HCT116 (cell line): ENCODE measurements at regions not wholly inside any gene's neighbourhood (a gene's known extent, or its start where the extent isn't known, plus 50 kb on each side); places are given as distances from the start of the nearest gene placed in this dataset.

Source experiments
- ATAC-seq: fragments of 200-7000 bp; cut with Tn5 transposase; 2 replicates; pipeline ENCODE4 v1.9.1; 2020; ENCODE audit warnings: mild to moderate bottlenecking, moderate library complexity
- BruUV-seq: library from RNA; stranded (reverse); fragments of 400-500 nt; replicated peaks from 2 replicates; lab custom pipeline; 2021; lab: Mats Ljungman, UMichigan
- CTCF ChIA-PET: fragments of 300-600 bp; sonication (Branson Sonifier 250); formaldehyde crosslinking; loops from one replicate; lab custom pipeline; 2021; ENCODE audit warnings: antibody characterized with exemption; lab: Charles Lee
- POLR2A ChIA-PET: fragments of 300-600, 350-600 bp; sonication (Branson Sonifier 250); formaldehyde crosslinking; loops from one replicate; lab custom pipeline; 2021; ENCODE audit warnings: antibody characterized with exemption; lab: Charles Lee
- RAD21 ChIA-PET, 2 experiments: fragments of 300-600 bp; sonication (Branson Sonifier 250); formaldehyde crosslinking; loops; one replicate each; lab custom pipeline; 2023; ENCODE audit warnings: low total read pairs in 2 of 2; ENCODE audit not compliant: uncharacterized antibody in 2 of 2, unreplicated experiment in 2 of 2, low non-redundant PET in 1 of 2; lab: Charles Lee
- DNase-seq: peaks from one replicate; pipeline ENCODE4 v3.0.0-alpha.2; 2010; ENCODE audit warnings: low read depth, low spot score
- H2AFZ ChIP-seq: fragments of 200-600 bp; shearing (Covaris generic), sonication (generic); 2 replicates; pipeline ENCODE4 v1.6.1; 2017; ENCODE audit warnings: low read depth, mixed run types, mixed read lengths, antibody characterized with exemption, low read length; ENCODE audit not compliant: poor library complexity, severe bottlenecking
- H3K27ac ChIP-seq: 2 replicates; pipeline ENCODE4 v1.5.1; 2012; ENCODE audit warnings: low read depth, low read length
- H3K27me3 ChIP-seq: fragments of 200-600 bp; sonication (generic); 2 replicates; pipeline ENCODE4 v1.6.1; 2016; ENCODE audit warnings: mixed run types, low read length, mixed read lengths; ENCODE audit not compliant: insufficient read depth
- H3K36me3 ChIP-seq, 2 experiments: fragments of 200-500 bp in 1 of 2; fragments of 200-600 bp in 1 of 2; sonication (Bioruptor generic) in 1 of 2; sonication (generic) in 1 of 2; 2 replicates each; pipeline versions ENCODE4 v1.5.1 to v1.6.1; 2014 to 2016; ENCODE audit warnings: low read length in 2 of 2, inconsistent platforms in 1 of 2, mixed read lengths in 1 of 2, mixed run types in 1 of 2; ENCODE audit not compliant: insufficient read depth in 2 of 2, control insufficient read depth in 1 of 2
- H3K4me1 ChIP-seq, 2 experiments: fragments of 200-600 bp in 1 of 2; sonication (generic) in 1 of 2; 2 replicates each; pipeline versions ENCODE4 v1.5.1 to v1.6.1; 2012 to 2017; ENCODE audit warnings: low read length in 2 of 2, inconsistent platforms in 1 of 2, mild to moderate bottlenecking in 1 of 2, mixed read lengths in 1 of 2, mixed run types in 1 of 2, moderate library complexity in 1 of 2; ENCODE audit not compliant: insufficient read depth in 2 of 2, control insufficient read depth in 1 of 2
- H3K4me2 ChIP-seq: fragments of 200-600 bp; sonication (generic); 2 replicates; pipeline ENCODE4 v1.6.1; 2017; ENCODE audit warnings: mixed run types, low read length, mixed read lengths
- H3K4me3 ChIP-seq, 2 experiments: fragments of 200-600 bp in 1 of 2; sonication (generic) in 1 of 2; replicated peaks in 1 of 2; 2 replicates each; pipeline ENCODE4 v1.5.1; 2011 to 2016; ENCODE audit warnings: low read length in 2 of 2, control low read depth in 1 of 2, low read depth in 1 of 2, mild to moderate bottlenecking in 1 of 2, mixed read lengths in 1 of 2, mixed run types in 1 of 2
- H3K79me2 ChIP-seq: fragments of 200-600 bp; sonication (generic); 2 replicates; pipeline ENCODE4 v1.6.1; 2017; ENCODE audit warnings: mild to moderate bottlenecking, mixed run types, low read length, moderate library complexity, mixed read lengths; ENCODE audit not compliant: insufficient read depth
- H3K9ac ChIP-seq: fragments of 200-600 bp; sonication (generic); 2 replicates; pipeline ENCODE4 v1.6.1; 2016; ENCODE audit warnings: low read length, mixed read lengths
- H3K9me2 ChIP-seq: fragments of 200-600 bp; sonication (generic), shearing (Covaris generic); 2 replicates; pipeline ENCODE4 v1.6.1; 2017; ENCODE audit warnings: mixed run types, mild to moderate bottlenecking, moderate library complexity; ENCODE audit not compliant: insufficient read depth
- H3K9me3 ChIP-seq, 2 experiments: fragments of 200-500 bp in 1 of 2; fragments of 200-600 bp in 1 of 2; sonication (Bioruptor generic) in 1 of 2; sonication (generic) in 1 of 2; 2 replicates each; pipeline ENCODE4 v1.6.1; 2014 to 2017; ENCODE audit warnings: low read length in 2 of 2, mixed read lengths in 2 of 2, inconsistent platforms in 1 of 2, low read depth in 1 of 2, mild to moderate bottlenecking in 1 of 2, mixed run types in 1 of 2, moderate library complexity in 1 of 2; ENCODE audit not compliant: control insufficient read depth in 1 of 2, insufficient read depth in 1 of 2
- H4K20me1 ChIP-seq: fragments of 200-600 bp; sonication (generic), shearing (Covaris generic); 2 replicates; pipeline ENCODE4 v1.6.1; 2017; ENCODE audit warnings: mixed run types, mild to moderate bottlenecking, moderate library complexity; ENCODE audit not compliant: insufficient read depth
- CBX3 ChIP-seq: IDR thresholded peaks from 2 replicates; pipeline ENCODE4 v1.6.1; 2012; ENCODE audit warnings: low read depth
- ELF1 ChIP-seq: IDR thresholded peaks from 2 replicates; pipeline ENCODE4 v1.6.1; 2012; ENCODE audit warnings: low read depth, borderline replicate concordance
- EZH2 ChIP-seq: fragments of 200-600 bp; sonication (generic); IDR thresholded peaks from 2 replicates; pipeline ENCODE4 v1.6.1; 2017; ENCODE audit warnings: antibody characterized with exemption, mixed run types
- EZH2phosphoT487 ChIP-seq: fragments of 200-600 bp; IDR thresholded peaks from 2 replicates; pipeline ENCODE4 v1.6.1; 2018; ENCODE audit warnings: antibody characterized with exemption, borderline replicate concordance
- FOSL1 ChIP-seq: IDR thresholded peaks from 2 replicates; pipeline ENCODE4 v1.6.1; 2012; ENCODE audit warnings: low read depth
- JUND ChIP-seq: IDR thresholded peaks from 2 replicates; pipeline ENCODE4 v1.6.1; 2012
- MAX ChIP-seq: IDR thresholded peaks from 2 replicates; pipeline ENCODE4 v1.6.1; 2012
- RAD21 ChIP-seq: IDR thresholded peaks from 2 replicates; pipeline ENCODE4 v1.6.1; 2012; ENCODE audit warnings: low read depth, mild to moderate bottlenecking
- SIN3A ChIP-seq: IDR thresholded peaks from 2 replicates; pipeline ENCODE4 v1.6.1; 2012; ENCODE audit warnings: low read depth
- SP1 ChIP-seq: IDR thresholded peaks from 2 replicates; pipeline ENCODE4 v1.6.1; 2012; ENCODE audit warnings: low read depth
- TCF7L2 ChIP-seq: IDR thresholded peaks from 2 replicates; pipeline ENCODE4 v1.7.0; 2011; ENCODE audit warnings: borderline replicate concordance, inconsistent platforms; ENCODE audit not compliant: insufficient read depth, insufficient read length; ENCODE audit errors: extremely low read depth
- YY1 ChIP-seq: IDR thresholded peaks from 2 replicates; pipeline ENCODE4 v1.6.1; 2011; ENCODE audit warnings: low read length, low read depth, moderate library complexity, mild to moderate bottlenecking; ENCODE audit not compliant: insufficient replicate concordance; ENCODE audit errors: extremely low read depth
- ZFX ChIP-seq: fragments of 450-650 bp; IDR thresholded peaks from 2 replicates; pipeline ENCODE4 v1.6.1; 2017
- ZNF274 ChIP-seq: fragments of 200-500 bp; sonication (Bioruptor generic); IDR thresholded peaks from 2 replicates; pipeline ENCODE4 v1.6.1; 2014; ENCODE audit warnings: mild to moderate bottlenecking, low read depth, low read length, inconsistent platforms
- intact Hi-C: fragments of 100-400 bp; cut with micrococcal nuclease; formaldehyde crosslinking; loops from 2 replicates; pipeline ENCODE4 v1.10.0; 2022
- TF ChIP-seq, protein P1 (sequence below): IDR thresholded peaks from 2 replicates; pipeline ENCODE4 v1.6.1; 2012; ENCODE audit warnings: low read depth
- TF ChIP-seq, protein P2 (sequence below): IDR thresholded peaks from 2 replicates; pipeline ENCODE4 v1.6.1; 2012

DNA sequence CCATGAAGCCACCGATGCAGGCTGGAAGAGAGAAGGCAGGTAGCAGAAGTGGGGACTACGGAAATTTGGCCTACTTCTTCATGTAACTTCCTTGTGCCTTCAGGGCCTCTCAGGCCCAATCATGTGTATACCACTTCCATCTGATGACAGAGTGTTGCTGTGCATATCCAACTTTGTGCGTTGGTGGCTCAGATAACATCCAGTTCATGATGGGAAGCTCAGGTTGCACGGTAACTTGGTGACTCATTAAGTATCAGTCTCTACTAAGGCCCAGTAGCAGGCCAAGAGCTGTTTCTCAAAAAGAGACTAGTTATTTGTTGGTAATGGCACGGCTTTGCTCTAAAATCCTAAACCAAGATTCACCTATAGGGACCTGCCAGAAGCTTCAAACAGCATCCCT, 117.6 kb downstream of the LTN1 start:
- no peak overlapping the region for H3K9ac ChIP-seq
- no peaks in the 10 kb centered on the region for H3K4me1 ChIP-seq
- no peak for DNase-seq
- H3K4me3 ChIP-seq = no peak overlapping the region
- BruUV-seq = no TSS peak
- no peaks in the 10 kb centered on the region for H3K9me2 ChIP-seq
- peaks cover 6% of the 10 kb centered on the region in 2 experiments; a peak in 3 of 4 replicates for H3K36me3 ChIP-seq
- POLR2A ChIA-PET = no interaction called here
- H3K27me3 ChIP-seq = no peaks in the 10 kb centered on the region
- no peak overlapping the region for H3K4me2 ChIP-seq
- TF ChIP-seq EZH2phosphoT487 = no peak
- no peak for TF ChIP-seq YY1
- no peak for TF ChIP-seq ZFX
- TF ChIP-seq ELF1 = no peak
- no peak for TF ChIP-seq CBX3
- no peak for TF ChIP-seq MAX
- TF ChIP-seq SP1 = no peak
- TF ChIP-seq TCF7L2 = no peak
- no peak for TF ChIP-seq EZH2
- TF ChIP-seq, protein P1, sequence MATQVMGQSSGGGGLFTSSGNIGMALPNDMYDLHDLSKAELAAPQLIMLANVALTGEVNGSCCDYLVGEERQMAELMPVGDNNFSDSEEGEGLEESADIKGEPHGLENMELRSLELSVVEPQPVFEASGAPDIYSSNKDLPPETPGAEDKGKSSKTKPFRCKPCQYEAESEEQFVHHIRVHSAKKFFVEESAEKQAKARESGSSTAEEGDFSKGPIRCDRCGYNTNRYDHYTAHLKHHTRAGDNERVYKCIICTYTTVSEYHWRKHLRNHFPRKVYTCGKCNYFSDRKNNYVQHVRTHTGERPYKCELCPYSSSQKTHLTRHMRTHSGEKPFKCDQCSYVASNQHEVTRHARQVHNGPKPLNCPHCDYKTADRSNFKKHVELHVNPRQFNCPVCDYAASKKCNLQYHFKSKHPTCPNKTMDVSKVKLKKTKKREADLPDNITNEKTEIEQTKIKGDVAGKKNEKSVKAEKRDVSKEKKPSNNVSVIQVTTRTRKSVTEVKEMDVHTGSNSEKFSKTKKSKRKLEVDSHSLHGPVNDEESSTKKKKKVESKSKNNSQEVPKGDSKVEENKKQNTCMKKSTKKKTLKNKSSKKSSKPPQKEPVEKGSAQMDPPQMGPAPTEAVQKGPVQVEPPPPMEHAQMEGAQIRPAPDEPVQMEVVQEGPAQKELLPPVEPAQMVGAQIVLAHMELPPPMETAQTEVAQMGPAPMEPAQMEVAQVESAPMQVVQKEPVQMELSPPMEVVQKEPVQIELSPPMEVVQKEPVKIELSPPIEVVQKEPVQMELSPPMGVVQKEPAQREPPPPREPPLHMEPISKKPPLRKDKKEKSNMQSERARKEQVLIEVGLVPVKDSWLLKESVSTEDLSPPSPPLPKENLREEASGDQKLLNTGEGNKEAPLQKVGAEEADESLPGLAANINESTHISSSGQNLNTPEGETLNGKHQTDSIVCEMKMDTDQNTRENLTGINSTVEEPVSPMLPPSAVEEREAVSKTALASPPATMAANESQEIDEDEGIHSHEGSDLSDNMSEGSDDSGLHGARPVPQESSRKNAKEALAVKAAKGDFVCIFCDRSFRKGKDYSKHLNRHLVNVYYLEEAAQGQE = no peak
- TF ChIP-seq SIN3A = no peak
- TF ChIP-seq, protein P2, sequence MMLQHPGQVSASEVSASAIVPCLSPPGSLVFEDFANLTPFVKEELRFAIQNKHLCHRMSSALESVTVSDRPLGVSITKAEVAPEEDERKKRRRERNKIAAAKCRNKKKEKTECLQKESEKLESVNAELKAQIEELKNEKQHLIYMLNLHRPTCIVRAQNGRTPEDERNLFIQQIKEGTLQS = no peak
- no peak for TF ChIP-seq JUND
- TF ChIP-seq FOSL1 = no peak
- TF ChIP-seq RAD21 = no peak
- TF ChIP-seq ZNF274 = no peak
- TF ChIP-seq, all 23 proteins: peak for 0
- Histone ChIP-seq H3K9me3 (no peaks in the 10 kb centered on the region), H3K79me2 (no peaks in the 10 kb centered on the region), H2AFZ (no peak overlapping the region), H3K27ac (no peak overlapping the region), H4K20me1 (no peaks in the 10 kb centered on the region)
- CTCF ChIA-PET = no interaction called here
- RAD21 ChIA-PET = no interaction called here
- ATAC-seq = no peak
- intact Hi-C loops = no loop called here
